ENCODE measurements at regions not wholly inside any gene's neighbourhood (a gene's known extent, or its start where the extent isn't known, plus 50 kb on each side); places are given as distances from the start of the nearest gene placed in this dataset.

- no peak for DNase-seq (ENCODE audit: low read depth in 4 of 4, low spot score in 3 of 4)
These were observed 90.1 kb upstream of the FAM169A start for GRCh38 chr5:74956278-74956677.

- DNase-seq (ENCODE audit: low read depth in 4 of 4, low spot score in 3 of 4), result no peak
These were observed 88.7 kb upstream of the FAM169A start for GRCh38 chr5:74954919-74955318.

GRCh38 chr5:74953937-74954720 lies 87.9 kb upstream of the FAM169A start:
- DNase-seq (ENCODE audit: low read depth in 4 of 4, low spot score in 3 of 4), result no peak

GRCh38 chr5:74953554-74953936 lies 87.4 kb upstream of the FAM169A start:
- DNase-seq (ENCODE audit: low read depth in 4 of 4, low spot score in 3 of 4), result no peak

GRCh38 chr5:74952406-74952805 lies 86.2 kb upstream of the FAM169A start:
- DNase-seq (ENCODE audit: low read depth in 4 of 4, low spot score in 3 of 4), result no peak

GRCh38 chr5:74951865-74952264 lies 85.7 kb upstream of the FAM169A start:
- no peak for DNase-seq (ENCODE audit: low read depth in 4 of 4, low spot score in 3 of 4)

GRCh38 chr5:74950836-74951515 lies 84.8 kb upstream of the FAM169A start:
- no peak for DNase-seq (ENCODE audit: low read depth in 4 of 4, low spot score in 3 of 4)

- no peak for DNase-seq (ENCODE audit: low read depth in 4 of 4, low spot score in 3 of 4)
These were observed 83.8 kb upstream of the FAM169A start for GRCh38 chr5:74949976-74950375.

GRCh38 chr5:74948031-74948546 lies 81.9 kb upstream of the FAM169A start:
- no peak for DNase-seq (ENCODE audit: low read depth in 4 of 4, low spot score in 3 of 4)

GRCh38 chr5:74946471-74946870 lies 80.3 kb upstream of the FAM169A start:
- DNase-seq (ENCODE audit: low read depth in 4 of 4, low spot score in 3 of 4), result no peak

GRCh38 chr5:74945561-74946165 lies 79.5 kb upstream of the FAM169A start:
- DNase-seq (ENCODE audit: low read depth in 4 of 4, low spot score in 3 of 4), result no peak

- no peak for DNase-seq (ENCODE audit: low read depth in 4 of 4, low spot score in 3 of 4)
These were observed 77.7 kb upstream of the FAM169A start for GRCh38 chr5:74943905-74944304.

- DNase-seq (ENCODE audit: low read depth in 4 of 4, low spot score in 3 of 4), result no peak
These were observed 76.6 kb upstream of the FAM169A start for GRCh38 chr5:74942622-74943286.

GRCh38 chr5:74940782-74941353 lies 74.7 kb upstream of the FAM169A start:
- no peak for DNase-seq (ENCODE audit: low read depth in 4 of 4, low spot score in 3 of 4)

GRCh38 chr5:74938250-74938933 lies 72.2 kb upstream of the FAM169A start:
- DNase-seq (ENCODE audit: low read depth in 4 of 4, low spot score in 3 of 4), result no peak

- DNase-seq (ENCODE audit: low read depth in 4 of 4, low spot score in 3 of 4), result no peak
These were observed 69.5 kb upstream of the FAM169A start for GRCh38 chr5:74935752-74936091.

GRCh38 chr5:74934949-74935751 lies 69.0 kb upstream of the FAM169A start:
- DNase-seq (ENCODE audit: low read depth in 4 of 4, low spot score in 3 of 4), result no peak

- DNase-seq (ENCODE audit: low read depth in 4 of 4, low spot score in 3 of 4), result no peak
These were observed 61.1 kb upstream of the FAM169A start for GRCh38 chr5:74927336-74927735.

- DNase-seq (ENCODE audit: low read depth in 4 of 4, low spot score in 3 of 4), result peak in 1 of 4 donors; percentile 49
These were observed 53.3 kb upstream of the FAM169A start for GRCh38 chr5:74919487-74919886.

All from right renal pelvis (tissue), 4 donors.